ENCODE measurements at regions not wholly inside any gene's neighbourhood (a gene's known extent, or its start where the extent isn't known, plus 50 kb on each side); places are given as distances from the start of the nearest gene placed in this dataset.

GRCh38 chr16:64540434-64540833 lies 581.4 kb downstream of the CDH11 start:
- no peak for TF ChIP-seq RAD21 (IDR thresholded peaks at IDR 0.05; ENCODE audit: low read depth)
- TF ChIP-seq MAX (IDR thresholded peaks at IDR 0.05), result no peak
- TF ChIP-seq REST (IDR thresholded peaks at IDR 0.05; ENCODE audit: low read depth), result no peak
- no peak for TF ChIP-seq CEBPB (IDR thresholded peaks at IDR 0.05)
- no peak for TF ChIP-seq CREB1 (IDR thresholded peaks at IDR 0.05; ENCODE audit: low read depth)
- TF ChIP-seq YY1 (IDR thresholded peaks at IDR 0.05; ENCODE audit: low read depth), result no peak
- TF ChIP-seq EGR1 (IDR thresholded peaks at IDR 0.05), result no peak
- TF ChIP-seq EP300 (IDR thresholded peaks at IDR 0.05; ENCODE audit: borderline replicate concordance), result no peak
- TF ChIP-seq TAF1 (IDR thresholded peaks at IDR 0.05; ENCODE audit: low read depth), result no peak
- TF ChIP-seq USF1 (IDR thresholded peaks at IDR 0.05), result no peak
- TF ChIP-seq TEAD4 (IDR thresholded peaks at IDR 0.05), result no peak
- no peak for TF ChIP-seq TCF12 (IDR thresholded peaks at IDR 0.05; ENCODE audit: low read depth)
- TF ChIP-seq ZBTB7A (IDR thresholded peaks at IDR 0.05; ENCODE audit: low read depth), result no peak
- no peak for TF ChIP-seq FOXM1 (IDR thresholded peaks at IDR 0.05; ENCODE audit: borderline replicate concordance, low read depth)
